OCI-LY3 (cell line): ENCODE measurements at regions not wholly inside any gene's neighbourhood (a gene's known extent, or its start where the extent isn't known, plus 50 kb on each side); places are given as distances from the start of the nearest gene placed in this dataset.

Experiments
- H2AFZ ChIP-seq: fragments of 200-600, 300-600 bp; shearing (Covaris generic); 2 replicates; pipeline ENCODE4 v1.6.0; 2014; ENCODE audit warnings: antibody characterized with exemption, low read depth, low read length
- H3K27ac ChIP-seq: fragments of 200-600, 300-600 bp; sonication (generic); 2 replicates; pipeline ENCODE4 v1.5.1; 2014; ENCODE audit warnings: mild to moderate bottlenecking, low read length, moderate library complexity, mixed read lengths
- H3K27me3 ChIP-seq: fragments of 200-600, 300-600 bp; sonication (generic); 2 replicates; pipeline ENCODE4 v1.6.1; 2014; ENCODE audit warnings: low read depth, low read length, mixed read lengths
- H3K36me3 ChIP-seq: fragments of 200-600, 300-600 bp; sonication (generic); replicated peaks from 2 replicates; pipeline ENCODE3; 2014; ENCODE audit warnings: low read depth, low read length, mixed read lengths
- H3K4me1 ChIP-seq: fragments of 300-600, 200-600 bp; sonication (generic); 2 replicates; pipeline ENCODE4 v1.6.1; 2014; ENCODE audit warnings: low read length, mixed read lengths
- H3K4me2 ChIP-seq: fragments of 200-600, 300-600 bp; sonication (generic); 2 replicates; pipeline ENCODE4 v1.6.1; 2014; ENCODE audit warnings: low read length, mixed read lengths
- H3K4me3 ChIP-seq: fragments of 300-600, 200-600 bp; sonication (generic); 2 replicates; pipeline ENCODE4 v1.5.1; 2014; ENCODE audit warnings: antibody characterized with exemption, mild to moderate bottlenecking, low read length, moderate library complexity
- H3K79me2 ChIP-seq: fragments of 300-600, 200-600 bp; shearing (Covaris generic); 2 replicates; pipeline ENCODE4 v1.6.1; 2014; ENCODE audit warnings: mild to moderate bottlenecking, low read length, mixed read lengths
- H3K9ac ChIP-seq: fragments of 300-600, 200-600 bp; shearing (Covaris generic); 2 replicates; pipeline ENCODE4 v1.6.0; 2014; ENCODE audit warnings: mild to moderate bottlenecking, low read length, moderate library complexity
- H3K9me3 ChIP-seq: fragments of 200-600, 300-600 bp; shearing (Covaris generic); 2 replicates; pipeline ENCODE4 v1.6.1; 2014; ENCODE audit warnings: low read length, mixed read lengths; ENCODE audit not compliant: insufficient read depth
- H4K20me1 ChIP-seq: fragments of 200-600, 300-600 bp; sonication (generic); 2 replicates; pipeline ENCODE4 v1.6.1; 2016; ENCODE audit warnings: low read length, mixed read lengths; ENCODE audit not compliant: insufficient read depth
- CTCF ChIP-seq: fragments of 200-600, 300-600 bp; sonication (generic); IDR thresholded peaks from 2 replicates; pipeline ENCODE4 v1.5.1; 2014; ENCODE audit warnings: antibody characterized with exemption, low read length, low read depth
- EZH2phosphoT487 ChIP-seq: fragments of 200-600 bp; shearing (Covaris generic); IDR thresholded peaks from 2 replicates; pipeline ENCODE4 v1.6.1; 2018; ENCODE audit warnings: antibody characterized with exemption, mixed run types, low read depth

- Histone ChIP-seq H3K9me3 (no peaks in the 10 kb centered on the region), H3K4me3 (no peak overlapping the region), H3K4me2 (no peak overlapping the region), H3K36me3 (no peaks in the 10 kb centered on the region), H3K4me1 (no peaks in the 10 kb centered on the region), H3K9ac (no peak overlapping the region), H3K27me3 (no peaks in the 10 kb centered on the region), H3K27ac (no peak overlapping the region), H3K79me2 (no peaks in the 10 kb centered on the region), H2AFZ (no peak overlapping the region), H4K20me1 (no peaks in the 10 kb centered on the region)
- TF ChIP-seq EZH2phosphoT487 = no peak
- TF ChIP-seq CTCF = no peak
Observed at GRCh38 chr5:100148239-100148638, 386.9 kb upstream of the FAM174A start.

- no peaks in the 10 kb centered on the region for H3K9me3 ChIP-seq
- TF ChIP-seq EZH2phosphoT487 = no peak
- TF ChIP-seq CTCF = no peak
- no peak overlapping the region for H3K27ac ChIP-seq
Observed at GRCh38 chr5:100142607-100143006, 392.6 kb upstream of the FAM174A start.

GRCh38 chr5:100131161-100131560, 404.0 kb upstream of the FAM174A start:
- no peak overlapping the region for H3K4me2 ChIP-seq
- no peaks in the 10 kb centered on the region for H3K9me3 ChIP-seq
- no peaks in the 10 kb centered on the region for H3K79me2 ChIP-seq
- H3K9ac ChIP-seq = no peak overlapping the region
- no peaks in the 10 kb centered on the region for H3K36me3 ChIP-seq
- no peak overlapping the region for H3K27ac ChIP-seq
- no peaks in the 10 kb centered on the region for H3K27me3 ChIP-seq
- no peaks in the 10 kb centered on the region for H4K20me1 ChIP-seq
- H3K4me3 ChIP-seq = no peak overlapping the region
- TF ChIP-seq EZH2phosphoT487 = no peak
- TF ChIP-seq CTCF = no peak
- H2AFZ ChIP-seq = no peak overlapping the region
- H3K4me1 ChIP-seq = no peaks in the 10 kb centered on the region

More at GRCh38 chr5:100142607-100143006, 392.6 kb upstream of the FAM174A start:
- no peak overlapping the region for H3K4me3 ChIP-seq
- H3K27me3 ChIP-seq = no peaks in the 10 kb centered on the region
- H3K4me2 ChIP-seq = no peak overlapping the region
- no peaks in the 10 kb centered on the region for H4K20me1 ChIP-seq
- no peak overlapping the region for H3K9ac ChIP-seq
- H2AFZ ChIP-seq = no peak overlapping the region
- H3K4me1 ChIP-seq = no peaks in the 10 kb centered on the region
- no peaks in the 10 kb centered on the region for H3K36me3 ChIP-seq
- H3K79me2 ChIP-seq = no peaks in the 10 kb centered on the region

DNA sequence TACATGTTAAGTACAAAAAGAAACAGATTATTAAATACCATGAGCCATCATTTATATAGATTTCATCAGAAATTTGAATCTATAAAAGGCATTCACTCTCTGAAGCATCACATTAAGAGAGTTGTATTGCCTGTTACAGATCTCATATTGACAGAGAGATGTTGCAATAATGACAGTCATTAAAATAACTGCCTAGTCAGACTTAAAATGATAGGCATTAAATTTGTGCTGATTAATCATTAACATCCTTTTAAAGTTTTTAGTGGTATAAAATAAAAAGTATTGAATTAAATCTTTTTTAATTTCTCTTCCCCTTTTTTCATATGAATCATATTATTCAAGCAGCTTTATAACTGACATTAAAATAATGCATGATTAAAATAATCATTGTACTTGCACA, 404.9 kb upstream of the FAM174A start:
- Histone ChIP-seq H3K4me3 (no peak overlapping the region), H3K36me3 (no peaks in the 10 kb centered on the region), H3K4me1 (no peaks in the 10 kb centered on the region), H2AFZ (no peak overlapping the region), H3K4me2 (no peak overlapping the region), H4K20me1 (no peaks in the 10 kb centered on the region), H3K9ac (no peak overlapping the region), H3K27ac (no peak overlapping the region), H3K79me2 (no peaks in the 10 kb centered on the region), H3K27me3 (no peaks in the 10 kb centered on the region), H3K9me3 (no peaks in the 10 kb centered on the region)
- TF ChIP-seq EZH2phosphoT487 (no peak), CTCF (no peak)
